GM12878 (cell line): ENCODE measurements at regions not wholly inside any gene's neighbourhood (a gene's known extent, or its start where the extent isn't known, plus 50 kb on each side); places are given as distances from the start of the nearest gene placed in this dataset.

ENCODE experiments used
- ATAC-seq: fragments of 200-7000 bp; cut with Tn5 transposase; 3 replicates; pipeline ENCODE4 v1.9.1; 2020; ENCODE audit warnings: mild to moderate bottlenecking, moderate library complexity
- BruUV-seq: library from RNA; stranded (reverse); fragments of 400-500 nt; replicated peaks from 2 replicates; lab custom pipeline; 2021; lab: Mats Ljungman, UMichigan
- CTCF ChIA-PET: fragments of 300-600 bp; sonication (Branson Sonifier 250); formaldehyde crosslinking; extraction: SDS; loops from one replicate; lab custom pipeline; 2021; ENCODE audit warnings: inconsistent platforms; lab: Yijun Ruan, JAX
- POLR2A ChIA-PET: fragments of 350-600 bp; formaldehyde crosslinking; extraction: SDS; loops from one replicate; lab custom pipeline; 2021; ENCODE audit warnings: inconsistent platforms; lab: Charles Lee
- RAD21 ChIA-PET: fragments of 300-600 bp; sonication (Branson Sonifier 250); formaldehyde crosslinking; loops from one replicate; lab custom pipeline; 2023; ENCODE audit warnings: antibody characterized with exemption; ENCODE audit not compliant: unreplicated experiment; lab: Charles Lee
- SMC1A ChIA-PET: fragments of 300-600 bp; sonication (Branson Sonifier 250); formaldehyde crosslinking; loops from one replicate; lab custom pipeline; 2023; ENCODE audit not compliant: unreplicated experiment, uncharacterized antibody; lab: Charles Lee
- DNase-seq: peaks from one replicate; pipeline ENCODE4 v3.0.0-alpha.2; 2011; ENCODE audit warnings: low read depth, low spot score
- FAIRE-seq: peaks from 3 replicates; lab custom pipeline; 2011; peaks lifted over from hg19 to GRCh38; lab: Jason Lieb, UNC
- H2AFZ ChIP-seq: 2 replicates; pipeline ENCODE4 v1.6.0; 2011; ENCODE audit warnings: low read depth, low read length, control low read depth; ENCODE audit not compliant: control insufficient read depth
- H3K27ac ChIP-seq: 2 replicates; pipeline ENCODE4 v1.5.1; 2011; ENCODE audit warnings: control low read depth; ENCODE audit not compliant: control insufficient read depth, insufficient read depth
- H3K27me3 ChIP-seq, 2 experiments: replicated peaks in 1 of 2; 2 replicates each; pipeline versions ENCODE4 v1.6.0 to v1.6.1; 2011; ENCODE audit warnings: low read length in 1 of 2; ENCODE audit not compliant: control insufficient read depth in 2 of 2, insufficient read depth in 2 of 2
- H3K36me3 ChIP-seq, 2 experiments: 2 replicates each; pipeline ENCODE4 v1.5.1; 2011; ENCODE audit warnings: low read length in 1 of 2; ENCODE audit not compliant: control insufficient read depth in 2 of 2, insufficient read depth in 2 of 2
- H3K4me1 ChIP-seq: 2 replicates; pipeline ENCODE4 v1.6.1; 2011; ENCODE audit warnings: mild to moderate bottlenecking, low read length, moderate library complexity, mixed read lengths; ENCODE audit not compliant: control insufficient read depth, insufficient read depth
- H3K4me2 ChIP-seq: 2 replicates; pipeline ENCODE4 v1.6.0; 2011; ENCODE audit warnings: control low read depth; ENCODE audit not compliant: control insufficient read depth, insufficient read depth
- H3K4me3 ChIP-seq: fragments of 200-600 bp; sonication (generic); 2 replicates; pipeline ENCODE4 v1.5.1; 2016
- H3K79me2 ChIP-seq: 2 replicates; pipeline ENCODE4 v1.6.0; 2011; ENCODE audit warnings: low read length; ENCODE audit not compliant: control insufficient read depth, insufficient read depth
- H3K9ac ChIP-seq: 2 replicates; pipeline ENCODE4 v1.8.0; 2011; ENCODE audit warnings: low read length, control low read depth, mixed read lengths; ENCODE audit not compliant: control insufficient read depth, insufficient read depth
- H3K9me3 ChIP-seq: replicated peaks from 3 replicates; pipeline ENCODE4 v1.5.1; 2011; ENCODE audit warnings: mild to moderate bottlenecking, low read length; ENCODE audit not compliant: control insufficient read depth, insufficient read depth
- H4K20me1 ChIP-seq: 2 replicates; pipeline ENCODE4 v1.6.0; 2011; ENCODE audit not compliant: control insufficient read depth, insufficient read depth
- ATF2 ChIP-seq: IDR thresholded peaks from 2 replicates; pipeline ENCODE4 v1.6.1; 2012; ENCODE audit warnings: low read length, inconsistent platforms
- CTCF ChIP-seq, 3 experiments: IDR thresholded peaks in 2 of 3; conservative IDR thresholded peaks in 1 of 3; 2 replicates each; pipeline ENCODE4 v1.5.1; 2011; ENCODE audit warnings: low read depth in 3 of 3, low read length in 3 of 3, mild to moderate bottlenecking in 3 of 3, control low read depth in 2 of 3, moderate library complexity in 2 of 3, inconsistent platforms in 1 of 3, mixed read lengths in 1 of 3; ENCODE audit not compliant: control insufficient read depth in 2 of 3, insufficient read depth in 1 of 3; ENCODE audit errors: extremely low read depth in 1 of 3
- SMAD1 ChIP-seq: fragments of 450-650 bp; IDR thresholded peaks from 2 replicates; pipeline ENCODE4 v1.6.1; 2018; ENCODE audit warnings: mild to moderate bottlenecking, low read depth; ENCODE audit not compliant: partially characterized antibody
- TCF3 ChIP-seq: IDR thresholded peaks from 2 replicates; pipeline ENCODE4 v1.6.1; 2012; ENCODE audit warnings: low read depth, mild to moderate bottlenecking, low read length, borderline replicate concordance; ENCODE audit not compliant: insufficient read depth
- WGBS: methylation state at CpG from one replicate; pipeline ENCODE4 v1.1.6; 2016; ENCODE audit warnings: low lambda C conversion rate; ENCODE audit not compliant: insufficient replicate concordance, insufficient coverage; ENCODE audit errors: missing lambda C conversion rate; 5-methylcytosine and 5-hydroxymethylcytosine counted together
- in situ Hi-C: fragments of 300-500 bp; cut with MboI; formaldehyde crosslinking; loops from 9 replicates; pipeline ENCODE4 v1.14.3; 2018; ENCODE audit warnings: mixed read lengths
- intact Hi-C: fragments of 100-400 bp; cut with micrococcal nuclease; formaldehyde crosslinking; loops from one replicate; pipeline ENCODE4 v1.14.2; 2022; ENCODE audit not compliant: unreplicated experiment

- H3K36me3 ChIP-seq: no peaks in the 10 kb centered on the region
- H3K4me3 ChIP-seq: no peak overlapping the region
- RAD21 ChIA-PET: no interaction called here
- BruUV-seq: no TSS peak
- SMC1A ChIA-PET: no interaction called here
- H3K4me2 ChIP-seq: no peak overlapping the region
- H4K20me1 ChIP-seq: no peaks in the 10 kb centered on the region
- H3K9ac ChIP-seq: no peak overlapping the region
- CTCF ChIA-PET: no interaction called here
- no peaks in the 10 kb centered on the region for H3K27me3 ChIP-seq
- no peak overlapping the region for H3K27ac ChIP-seq
- ATAC-seq (no peak; the same call in 1 of the 3 replicates), DNase-seq (no peak), FAIRE-seq (no peak)
- H3K4me1 ChIP-seq: no peaks in the 10 kb centered on the region
- H3K79me2 ChIP-seq: no peaks in the 10 kb centered on the region
- TF ChIP-seq SMAD1: no peak
- 5% methylated on average over 2 of the region's 2 CpGs for WGBS
- in situ Hi-C loops (no loop called here), intact Hi-C loops (no loop called here)
- H3K9me3 ChIP-seq: no peaks in the 10 kb centered on the region
- no peak overlapping the region for H2AFZ ChIP-seq
- POLR2A ChIA-PET: no interaction called here
Measured at GRCh38 chr1:189141056-189141455, 1336.6 kb downstream of the BRINP3 start.

GRCh38 chr1:189149547-189150375, 1327.9 kb downstream of the BRINP3 start:
- in situ Hi-C loops: no loop called here
- 47% methylated on average over 21 of the region's 21 CpGs for WGBS
- ChIA-PET POLR2A (no interaction called here), SMC1A (no interaction called here), RAD21 (no interaction called here), CTCF (interaction anchor here (2.1 kb wide), 1 partner anchor 368 kb away, joined by 8 read pairs; no protein-coding TSS in a partner anchor)
- intact Hi-C loops: no loop called here
- Histone ChIP-seq H3K4me2 (no peak overlapping the region), H3K79me2 (no peaks in the 10 kb centered on the region), H3K4me1 (no peaks in the 10 kb centered on the region), H3K9me3 (no peaks in the 10 kb centered on the region), H3K4me3 (no peak overlapping the region), H3K27me3 (no peaks in the 10 kb centered on the region), H2AFZ (no peak overlapping the region), H3K27ac (no peak overlapping the region), H3K9ac (no peak overlapping the region), H3K36me3 (no peaks in the 10 kb centered on the region), H4K20me1 (no peaks in the 10 kb centered on the region)
- ATAC-seq (peak; percentile 84), FAIRE-seq (no peak), DNase-seq (no peak)
- TF ChIP-seq ATF2 (no peak), CTCF (IDR thresholded peaks at IDR 0.05 in 2 of 3, conservative IDR thresholded peaks at IDR 0.05 in 1 of 3; ENCODE audit: control insufficient read depth in 2 of 3, extremely low read depth in 1 of 3, insufficient read depth in 1 of 3, low read depth in 3 of 3, low read length in 3 of 3) (peak in 2 of 3 experiments; percentile 18 to 31; a peak in 2 of 6 replicates), TCF3 (no peak)
- no TSS peak for BruUV-seq
